Stimulated activated CD4-positive, alpha-beta T cell treated with anti-CD3 and anti-CD28 coated beads, Interleukin-12 subunit alpha, Interleukin-12 subunit beta, amount 100 ng/mL, for 24 hours (primary cell): ENCODE measurements at regions not wholly inside any gene's neighbourhood (a gene's known extent, or its start where the extent isn't known, plus 50 kb on each side); places are given as distances from the start of the nearest gene placed in this dataset.

Experiments
- DNase-seq, 2 experiments: peaks; one replicate each; pipeline ENCODE4 v3.0.0-alpha.2; 2020; ENCODE audit warnings: low read depth in 2 of 2

- DNase-seq: no peak
These were observed 233.6 kb upstream of the HS6ST1 start for GRCh38 chr2:128552141-128552805.

DNA sequence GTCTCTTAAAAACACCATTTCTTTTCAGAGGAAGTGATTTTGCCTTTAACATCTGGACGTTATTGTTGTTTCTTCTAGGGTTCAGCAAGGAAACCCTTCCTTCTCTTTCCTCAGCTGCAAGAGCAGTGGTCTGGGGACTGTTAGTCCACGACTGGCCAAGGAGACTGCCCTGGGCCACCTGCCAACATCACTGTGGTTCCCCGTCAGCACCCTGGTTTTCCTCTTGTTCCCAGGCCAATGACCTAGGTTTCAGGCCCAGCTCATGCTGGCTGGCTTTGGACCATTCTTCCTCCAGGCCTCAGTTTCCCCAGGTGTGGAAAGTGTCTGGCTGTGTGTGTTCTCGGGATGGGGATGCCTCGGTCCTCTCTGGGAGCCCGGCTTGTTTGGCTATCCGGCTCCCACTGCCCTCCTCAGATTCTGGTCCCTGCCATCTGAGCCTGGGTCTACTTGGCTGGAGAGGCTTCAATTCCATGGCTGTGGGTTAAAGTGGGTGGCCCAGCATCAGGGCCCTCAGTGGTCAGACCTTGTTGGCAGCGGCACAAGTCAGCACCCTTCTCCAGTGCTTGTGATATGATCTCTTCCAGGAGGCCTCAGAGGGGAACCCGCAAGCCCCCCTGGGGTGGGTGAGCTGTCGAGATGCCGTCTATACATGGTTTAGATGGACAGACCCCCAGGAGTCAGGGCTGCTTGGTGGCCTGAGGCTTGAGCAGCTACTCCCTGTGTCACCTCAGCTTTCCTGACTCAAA lies 234.3 kb upstream of the HS6ST1 start:
- no peak for DNase-seq

DNA sequence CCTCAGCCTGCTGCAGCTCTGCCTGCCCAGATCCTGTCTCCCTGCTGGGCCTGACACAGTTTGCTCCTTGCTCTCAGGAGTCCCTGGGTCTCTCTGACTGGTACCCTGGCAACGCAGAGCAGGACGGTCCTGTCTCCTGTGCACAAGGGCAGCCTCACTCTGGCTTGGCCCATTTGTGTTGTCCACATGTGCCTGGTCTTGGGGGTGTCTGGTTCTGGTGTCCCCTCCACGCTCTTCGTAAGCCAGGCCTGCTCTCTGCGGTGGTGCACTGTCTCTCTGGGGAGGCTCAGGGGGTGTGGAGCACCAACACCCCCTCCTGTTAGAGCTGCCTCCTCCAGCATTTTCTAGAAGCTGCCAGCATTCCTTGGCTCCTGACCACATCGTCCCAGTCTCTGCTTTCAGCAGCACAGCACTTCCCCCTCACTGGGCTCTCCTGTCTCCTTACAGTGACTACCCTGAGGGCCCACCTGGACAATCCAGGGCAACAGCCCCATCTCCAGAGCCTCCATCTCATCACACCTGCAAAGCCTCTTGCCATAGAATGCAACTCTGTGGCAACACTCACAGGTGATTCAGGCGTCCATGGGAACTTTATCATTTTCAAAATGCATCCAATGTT lies 235.6 kb upstream of the HS6ST1 start:
- no peak for DNase-seq

DNA sequence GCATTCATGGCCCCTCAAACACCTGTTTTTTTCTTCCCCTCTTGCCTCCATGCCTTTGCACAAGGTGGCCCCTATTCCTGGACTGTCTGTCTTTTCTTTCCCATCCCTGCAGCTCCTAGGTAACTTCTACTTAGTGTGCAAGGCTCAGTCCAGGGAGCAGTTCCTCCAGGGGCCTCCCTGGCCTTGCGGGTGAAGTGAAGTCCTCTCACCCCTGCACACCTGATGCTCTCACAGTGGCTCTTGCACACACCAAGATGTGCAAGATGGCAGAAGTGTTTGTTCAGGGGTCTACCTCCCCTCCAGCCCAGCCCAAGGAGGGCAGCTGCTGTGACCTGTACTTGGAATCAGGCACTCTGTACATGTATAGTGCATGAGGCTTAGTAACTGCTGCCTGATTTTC lies 236.8 kb upstream of the HS6ST1 start:
- no peak for DNase-seq

- no peak for DNase-seq
These were observed 237.4 kb upstream of the HS6ST1 start for GRCh38 chr2:128556089-128556488.

DNA sequence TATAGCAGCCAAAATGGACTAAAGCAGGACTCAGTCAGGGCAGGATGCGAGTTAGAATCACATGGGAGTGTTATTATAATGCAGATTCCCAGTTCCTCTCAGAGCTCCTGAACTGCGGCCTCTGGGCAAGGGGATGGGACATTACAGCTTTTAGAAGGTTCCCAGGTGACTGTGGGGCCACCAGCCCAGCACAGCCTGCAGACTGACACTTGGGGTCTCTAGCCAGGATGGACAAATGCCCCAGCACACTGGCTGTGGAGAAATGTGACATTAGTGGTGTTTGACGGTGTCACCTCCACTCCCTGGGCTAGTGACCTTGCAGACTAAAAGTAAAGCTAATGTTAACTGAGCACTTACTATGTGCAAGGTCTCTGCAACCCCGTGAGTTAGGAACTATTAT lies 238.0 kb upstream of the HS6ST1 start:
- no peak for DNase-seq

DNA sequence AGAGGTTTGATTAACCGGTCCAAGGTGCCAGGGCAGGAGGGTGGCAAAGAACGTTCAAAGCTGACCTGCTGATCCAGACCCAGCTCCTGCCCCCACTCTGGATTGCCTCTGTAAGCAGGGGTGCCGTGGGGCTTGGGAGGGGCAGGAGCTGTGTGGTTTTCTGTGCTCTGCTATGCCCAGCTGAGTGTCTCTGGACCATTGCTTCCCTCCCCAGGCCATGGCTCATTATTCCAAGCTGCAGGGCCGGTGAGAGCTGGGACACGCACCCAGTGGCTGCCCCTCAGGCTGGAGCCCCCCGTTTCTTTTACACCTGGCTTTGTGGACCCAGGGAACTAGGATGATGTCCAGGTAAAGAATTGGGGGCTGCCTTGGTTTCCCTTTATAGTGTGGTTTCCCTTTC lies 238.4 kb upstream of the HS6ST1 start:
- DNase-seq: no peak

DNA sequence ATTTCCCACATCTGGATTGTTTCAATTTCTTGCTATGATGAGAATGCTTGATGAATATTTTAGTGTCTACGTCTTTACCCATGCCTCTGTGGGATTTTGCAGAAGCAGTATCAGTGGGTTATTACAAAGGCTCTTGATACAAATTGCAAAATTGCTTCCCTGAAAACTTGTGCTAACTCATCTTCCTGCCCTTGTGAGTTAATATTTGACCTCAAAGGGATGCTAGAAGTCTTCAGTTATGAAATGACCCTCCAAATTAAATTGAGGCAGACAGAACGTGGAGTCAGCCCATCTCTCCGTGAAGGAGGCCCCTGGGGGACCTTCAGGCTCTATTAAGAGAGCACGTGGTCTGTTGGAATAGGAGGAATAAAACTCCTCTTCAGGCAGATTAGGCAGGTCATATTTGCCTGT lies 239.2 kb upstream of the HS6ST1 start:
- no peak for DNase-seq

- DNase-seq: no peak
These were observed 239.8 kb upstream of the HS6ST1 start for GRCh38 chr2:128558441-128558840.

DNA sequence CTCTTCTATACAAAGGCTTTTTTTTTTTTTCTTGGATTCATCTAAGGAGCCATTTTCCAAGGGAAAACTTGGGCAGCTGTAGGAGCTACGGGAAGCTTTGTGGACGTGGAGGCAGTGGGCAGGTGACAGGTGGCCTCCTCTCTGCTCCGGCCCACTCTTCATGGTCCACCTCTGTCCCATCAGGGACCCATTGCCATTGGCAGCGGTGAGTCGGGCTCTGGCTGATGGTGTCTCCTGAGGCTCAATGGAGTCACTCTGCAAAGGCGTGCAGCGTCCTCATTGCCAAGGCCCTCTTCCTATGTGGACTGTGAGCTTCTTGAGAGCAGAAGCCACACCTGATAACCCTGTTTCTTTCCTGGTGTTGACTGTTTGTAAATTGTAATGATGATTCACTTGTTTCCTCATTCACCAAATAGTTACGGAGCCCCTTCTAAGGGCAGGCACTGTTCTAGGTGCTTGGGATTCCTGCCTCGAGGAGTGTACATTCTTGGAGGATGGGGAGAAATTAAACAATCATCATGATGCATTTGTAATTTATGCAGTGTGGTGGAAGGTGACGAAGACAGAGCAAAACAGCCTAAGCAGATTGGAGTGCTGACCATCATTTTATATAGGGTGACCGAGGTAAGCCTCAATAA lies 240.3 kb upstream of the HS6ST1 start:
- DNase-seq: no peak

GRCh38 chr2:128559533-128560515 lies 241.2 kb upstream of the HS6ST1 start:
- DNase-seq: no peak

DNA sequence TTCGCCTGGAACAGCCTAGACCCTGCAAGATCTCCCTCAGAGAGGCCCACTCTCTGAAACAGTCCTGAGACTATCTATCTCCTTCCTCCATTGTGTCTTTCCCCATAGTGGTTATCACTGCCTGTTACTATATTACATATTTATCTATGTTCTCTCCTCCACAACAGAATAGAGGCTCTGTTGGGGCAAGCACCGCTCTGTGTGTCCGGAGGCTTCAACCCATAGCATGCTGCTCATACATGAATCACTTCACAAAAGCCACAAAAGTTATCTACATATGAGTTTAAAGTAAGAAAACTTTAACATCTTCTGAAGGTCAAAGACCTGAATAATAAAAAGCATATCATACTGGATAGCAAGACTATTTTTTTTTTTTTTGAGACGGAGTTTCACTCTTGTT lies 242.1 kb upstream of the HS6ST1 start:
- DNase-seq: no peak

- no peak for DNase-seq
These were observed 244.0 kb upstream of the HS6ST1 start for GRCh38 chr2:128562471-128563347.

DNA sequence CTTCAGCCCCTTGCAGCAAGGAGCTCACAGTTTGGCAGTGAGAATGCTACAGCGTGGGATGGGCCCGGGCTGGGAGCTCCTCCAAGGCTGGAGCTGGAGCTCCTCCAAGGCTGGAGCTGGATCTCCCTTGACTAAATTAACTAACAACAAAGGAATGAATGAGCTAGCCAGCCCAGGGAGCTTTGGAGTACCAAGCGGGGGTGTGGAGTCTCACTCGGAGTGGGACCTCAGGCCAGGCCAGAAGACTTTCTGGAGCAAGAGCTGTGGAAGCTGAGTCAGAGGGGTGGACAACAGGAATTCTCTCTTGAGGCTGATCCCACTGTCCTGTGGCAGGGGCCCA lies 244.7 kb upstream of the HS6ST1 start:
- no peak for DNase-seq

DNA sequence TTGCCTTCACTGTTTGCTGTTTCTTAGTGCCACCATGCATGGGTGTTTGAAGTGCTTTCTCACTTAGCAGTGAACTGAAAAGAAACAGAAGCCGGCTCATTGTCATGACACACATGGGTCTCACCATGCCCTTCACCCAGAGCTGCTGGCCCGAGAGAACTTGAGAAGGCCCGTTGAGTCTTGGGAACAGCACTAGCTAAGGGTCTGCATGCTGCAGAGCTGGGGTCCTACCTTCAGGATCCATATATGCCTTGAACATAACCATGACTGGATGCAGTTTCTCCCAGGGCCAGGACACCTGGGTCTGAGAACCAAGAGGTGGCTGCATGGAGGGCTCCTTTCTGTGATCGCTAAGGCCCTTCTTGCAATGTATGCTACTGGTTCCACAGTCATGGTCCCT lies 245.5 kb upstream of the HS6ST1 start:
- DNase-seq: no peak

DNA sequence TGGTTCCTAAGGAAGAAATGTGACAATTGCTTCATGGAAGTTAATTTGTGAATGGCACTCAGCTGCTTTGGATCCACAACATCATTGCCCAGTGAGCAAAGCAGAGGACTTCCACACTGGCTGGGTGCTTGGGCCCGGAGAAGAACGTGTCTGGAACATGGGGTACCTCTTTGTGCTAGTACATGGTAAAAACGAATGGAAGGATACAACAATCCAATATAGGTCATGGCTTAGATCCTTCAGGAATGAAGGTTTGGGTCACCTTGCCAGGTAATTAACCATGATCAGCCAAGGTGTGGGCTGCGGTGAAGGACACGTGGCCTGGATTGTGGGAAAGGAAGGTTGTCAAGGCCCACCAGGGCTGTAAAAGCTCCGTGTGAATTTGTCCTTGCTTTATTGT lies 245.9 kb upstream of the HS6ST1 start:
- DNase-seq: no peak

DNA sequence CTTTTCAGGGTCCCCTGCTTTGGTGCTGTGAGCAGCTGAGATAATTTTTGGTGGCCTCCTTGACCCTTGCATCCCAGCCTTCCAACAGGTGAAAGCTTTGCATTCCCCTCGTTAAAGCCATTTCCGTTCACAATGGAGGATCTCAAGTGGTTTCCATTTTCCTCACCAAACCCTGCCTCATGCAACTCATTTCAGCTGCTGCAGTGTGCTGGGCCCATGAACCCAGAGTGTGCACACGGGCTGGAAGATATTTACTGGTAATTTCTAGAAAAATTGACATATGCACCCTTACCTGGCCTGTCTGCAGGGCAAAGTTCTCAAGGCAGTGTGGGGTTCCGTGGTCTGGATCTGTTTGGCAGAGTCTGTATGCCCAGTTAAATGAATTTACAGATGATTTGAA lies 246.8 kb upstream of the HS6ST1 start:
- DNase-seq: no peak

- DNase-seq: no peak
These were observed 248.0 kb upstream of the HS6ST1 start for GRCh38 chr2:128566671-128567070.

DNA sequence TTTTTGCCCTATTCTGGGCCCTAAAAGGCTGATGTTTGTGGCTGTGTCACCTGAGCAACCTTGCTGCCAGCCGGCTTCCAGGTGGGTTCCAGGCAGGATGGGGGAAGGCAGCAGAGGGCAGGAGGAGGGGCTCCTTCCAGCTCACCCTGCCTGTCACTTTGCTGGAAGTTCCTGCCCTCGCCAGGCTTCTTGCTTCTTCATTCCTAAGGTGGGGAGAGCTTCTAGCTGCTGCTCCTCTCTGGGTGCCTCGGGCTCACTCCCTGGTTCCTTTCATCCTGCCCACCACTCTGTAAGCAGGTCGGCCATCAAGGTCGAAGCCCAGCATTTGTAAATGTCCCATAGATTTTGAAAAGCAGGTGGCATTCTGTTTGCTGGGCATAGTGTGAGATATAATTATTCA lies 249.4 kb upstream of the HS6ST1 start:
- DNase-seq: no peak

- DNase-seq: no peak
These were observed 254.4 kb upstream of the HS6ST1 start for GRCh38 chr2:128573116-128573515.

- DNase-seq: no peak
These were observed 254.9 kb upstream of the HS6ST1 start for GRCh38 chr2:128573531-128573930.
